HG02885 (cell line): ENCODE measurements at regions not wholly inside any gene's neighbourhood (a gene's known extent, or its start where the extent isn't known, plus 50 kb on each side); places are given as distances from the start of the nearest gene placed in this dataset.

Experiments
- ATAC-seq: cut with Tn5 transposase; IDR thresholded peaks from one replicate; pipeline ENCODE4 v1.9.1; 2021; ENCODE audit warnings: mild to moderate bottlenecking; ENCODE audit not compliant: unreplicated experiment, poor library complexity

DNA sequence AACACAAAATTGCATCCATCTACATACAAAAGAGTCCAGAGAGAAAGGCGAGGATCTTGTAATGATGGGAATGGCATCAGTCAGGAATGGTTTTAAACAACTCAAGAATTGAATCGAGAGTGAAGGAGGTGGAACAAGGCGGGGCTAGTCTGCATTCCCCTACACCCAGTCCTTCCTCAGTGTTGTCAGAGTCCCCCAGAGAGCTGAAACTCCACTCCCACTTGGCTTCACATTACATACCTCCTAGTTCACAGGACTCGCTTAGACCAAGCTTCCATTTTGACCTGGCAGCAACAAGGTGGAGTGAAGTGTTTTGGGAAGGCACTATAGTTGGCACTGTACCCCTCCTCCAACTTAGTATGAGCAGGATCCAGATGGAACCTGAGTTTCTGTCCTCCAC lies 1273.5 kb upstream of the CRIM1 start:
- ATAC-seq: no peak

- no peak for ATAC-seq
Observed at GRCh38 chr2:35081622-35082015, 1274.0 kb upstream of the CRIM1 start.

DNA sequence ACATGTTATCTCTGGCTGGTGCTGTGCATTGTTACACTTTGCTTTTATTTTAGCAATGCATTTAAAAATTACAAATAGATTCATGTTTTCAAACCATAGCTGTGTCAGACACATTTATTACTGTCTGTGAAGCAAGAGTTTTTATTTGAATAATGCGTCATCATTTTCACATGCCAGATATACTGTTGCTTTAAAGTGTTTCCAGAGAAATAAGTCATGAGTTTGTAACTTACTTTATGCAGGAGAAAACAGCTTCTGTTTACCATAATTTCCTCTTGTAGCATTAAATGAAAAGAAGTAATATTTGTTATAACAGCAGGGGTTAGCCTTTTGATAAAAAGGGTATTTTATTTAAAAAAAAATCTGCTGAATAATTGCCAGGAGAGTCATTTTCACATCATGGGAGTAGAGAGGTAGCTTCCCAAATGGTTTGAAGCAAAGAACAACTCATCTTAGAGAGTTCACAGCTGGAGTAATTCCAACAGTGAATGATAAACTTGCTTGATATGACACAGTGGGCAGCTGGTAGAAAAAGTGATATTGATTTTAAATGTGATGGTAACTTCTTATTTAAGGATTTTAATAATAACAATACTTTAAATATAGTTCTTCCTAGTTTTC lies 1274.5 kb upstream of the CRIM1 start:
- ATAC-seq: no peak

GRCh38 chr2:35080231-35080910 lies 1275.2 kb upstream of the CRIM1 start:
- no peak for ATAC-seq

GRCh38 chr2:35067420-35067819 lies 1288.2 kb upstream of the CRIM1 start:
- ATAC-seq: no peak

- no peak for ATAC-seq
Observed at GRCh38 chr2:35063836-35064235, 1291.7 kb upstream of the CRIM1 start.

GRCh38 chr2:35035883-35036282 lies 1319.7 kb upstream of the CRIM1 start:
- ATAC-seq: no peak

GRCh38 chr2:35033748-35034147 lies 1321.8 kb upstream of the CRIM1 start:
- ATAC-seq: no peak

- no peak for ATAC-seq
Observed at GRCh38 chr2:35023545-35023944, 1332.0 kb upstream of the CRIM1 start.

GRCh38 chr2:35000453-35000852 lies 1355.1 kb upstream of the CRIM1 start:
- ATAC-seq: no peak

GRCh38 chr2:34998741-34999140 lies 1356.8 kb upstream of the CRIM1 start:
- no peak for ATAC-seq

- ATAC-seq: no peak
Observed at GRCh38 chr2:34997779-34998178, 1357.8 kb upstream of the CRIM1 start.

DNA sequence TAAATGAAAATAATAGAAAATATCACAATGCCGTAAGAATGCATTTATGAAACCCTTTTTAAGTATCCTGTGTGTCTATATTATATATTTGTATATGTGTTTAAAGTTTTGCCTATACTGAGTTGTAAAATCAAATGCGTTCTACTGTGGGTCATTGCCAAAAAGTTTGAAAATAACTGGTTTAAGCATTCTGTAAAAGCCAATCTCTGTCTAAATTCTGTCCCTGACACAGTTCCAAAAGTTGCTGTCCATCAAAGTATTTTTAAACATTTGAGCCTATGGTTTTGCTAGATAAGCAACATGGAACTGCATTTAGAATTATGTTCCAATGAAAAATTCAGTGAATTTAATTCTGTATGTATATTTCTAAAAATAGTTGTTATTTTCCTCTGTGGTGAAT lies 1360.4 kb upstream of the CRIM1 start:
- ATAC-seq: no peak

DNA sequence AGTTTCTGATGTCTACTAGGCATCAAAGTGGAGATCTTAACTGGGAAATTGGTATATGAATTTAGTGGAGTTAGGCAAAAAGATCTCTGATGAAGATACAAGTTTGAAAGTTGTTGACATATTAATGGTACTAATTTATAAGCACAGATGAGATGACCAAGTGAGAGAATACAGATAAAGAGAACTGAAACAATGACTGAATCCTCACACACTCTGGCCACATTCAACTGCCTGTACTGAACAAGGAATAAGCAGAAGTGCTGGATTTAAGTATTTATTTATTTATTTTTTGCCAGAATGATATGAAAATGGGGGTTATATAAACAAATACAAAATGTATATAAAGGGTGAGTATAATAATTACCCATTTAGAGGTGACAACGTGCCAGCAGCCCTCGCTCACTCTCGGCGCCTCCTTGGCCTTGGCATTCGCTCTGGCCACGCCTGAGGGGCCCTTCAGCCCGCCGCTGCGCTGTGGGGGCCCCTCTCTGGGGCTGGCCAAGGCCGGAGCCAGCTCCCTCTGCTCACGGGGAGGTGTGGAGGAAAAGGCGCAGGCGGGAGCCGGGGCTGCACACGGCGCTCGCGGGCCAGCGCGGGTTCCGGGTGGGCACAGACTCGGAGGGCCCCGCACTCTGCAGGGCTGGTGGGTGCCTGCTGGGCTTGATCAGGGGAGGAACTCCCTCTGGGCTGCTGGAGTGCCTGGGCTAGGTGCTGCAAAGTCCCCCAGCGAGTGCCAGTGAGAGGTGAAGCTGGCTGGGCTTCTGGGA lies 1363.9 kb upstream of the CRIM1 start:
- no peak for ATAC-seq

- ATAC-seq: no peak
Observed at GRCh38 chr2:34985474-34985873, 1370.1 kb upstream of the CRIM1 start.

DNA sequence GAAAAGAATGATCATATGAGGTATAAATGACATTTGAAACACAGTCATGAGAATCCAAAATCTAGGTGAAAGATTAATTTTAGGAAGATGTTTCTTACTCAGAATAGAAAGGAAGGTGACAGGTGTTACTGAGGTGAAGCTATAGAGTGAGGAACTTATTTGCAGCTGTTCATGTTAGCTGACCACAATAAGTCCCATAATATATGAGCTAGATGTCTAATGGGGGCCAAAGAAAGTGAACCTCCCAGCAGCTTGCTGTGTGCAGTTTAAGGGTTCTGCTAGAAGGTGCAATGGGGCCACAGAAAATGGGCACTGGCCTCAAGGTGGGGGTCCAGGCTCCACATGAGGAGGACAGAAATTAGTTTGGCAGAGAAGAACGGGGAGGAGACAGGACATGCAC lies 1374.9 kb upstream of the CRIM1 start:
- ATAC-seq: no peak

DNA sequence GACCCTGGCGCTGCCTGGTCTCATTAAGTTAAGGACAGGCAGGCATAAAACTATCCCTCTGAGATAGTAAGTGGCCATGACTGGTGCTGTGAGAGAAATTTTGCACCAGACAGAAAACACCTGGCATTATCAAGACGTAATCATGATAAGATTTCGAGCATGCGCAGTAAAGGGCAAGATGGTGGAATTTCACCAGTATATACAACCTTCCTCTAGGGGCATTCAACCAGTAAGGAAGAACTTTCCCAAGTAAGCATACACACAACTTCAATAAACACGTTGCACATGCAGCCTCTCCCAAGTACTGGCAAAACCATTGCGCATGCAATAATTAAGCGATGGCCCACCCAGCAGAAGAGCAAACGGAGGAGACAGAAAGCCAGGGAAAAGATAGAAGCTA lies 1376.4 kb upstream of the CRIM1 start:
- no peak for ATAC-seq

DNA sequence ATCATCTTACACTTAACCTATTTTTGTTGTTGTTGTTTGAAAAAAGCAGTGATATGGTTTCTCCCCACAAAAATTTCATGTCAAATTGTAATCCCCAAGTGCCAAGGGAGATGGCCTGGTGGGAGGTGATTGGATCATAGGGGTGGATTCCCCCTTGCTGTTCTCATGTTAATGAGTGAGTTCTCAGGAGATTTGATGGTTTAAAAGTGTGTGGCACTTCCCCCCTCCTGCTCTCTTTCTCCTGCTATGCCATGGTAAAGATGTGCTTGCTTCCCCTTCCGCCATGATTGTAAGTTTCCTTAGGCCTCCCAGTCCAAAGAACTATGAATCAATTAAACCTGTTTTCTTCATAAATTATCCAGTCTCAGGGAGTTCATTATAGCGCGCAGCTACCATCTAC lies 1362.7 kb upstream of the FAM98A start:
- no peak for ATAC-seq

DNA sequence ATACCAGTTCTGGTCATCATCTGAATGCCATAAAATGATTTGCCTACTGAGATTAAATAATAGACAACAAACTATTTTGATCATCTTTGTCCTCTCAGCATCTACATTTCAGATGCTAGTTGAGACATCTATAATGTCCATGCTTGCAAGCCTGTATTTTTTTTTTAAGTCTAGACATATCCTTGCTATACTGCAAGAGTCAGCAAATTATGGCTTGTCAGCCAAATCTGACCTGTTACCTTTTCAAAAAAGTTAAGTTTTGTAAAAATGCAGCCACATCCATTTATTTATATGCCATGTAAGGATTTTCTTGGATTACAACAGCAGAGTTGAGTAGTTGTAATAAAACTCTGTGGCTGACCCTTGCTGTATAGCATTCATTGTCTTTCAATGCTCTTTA lies 1355.7 kb upstream of the FAM98A start:
- ATAC-seq: no peak

DNA sequence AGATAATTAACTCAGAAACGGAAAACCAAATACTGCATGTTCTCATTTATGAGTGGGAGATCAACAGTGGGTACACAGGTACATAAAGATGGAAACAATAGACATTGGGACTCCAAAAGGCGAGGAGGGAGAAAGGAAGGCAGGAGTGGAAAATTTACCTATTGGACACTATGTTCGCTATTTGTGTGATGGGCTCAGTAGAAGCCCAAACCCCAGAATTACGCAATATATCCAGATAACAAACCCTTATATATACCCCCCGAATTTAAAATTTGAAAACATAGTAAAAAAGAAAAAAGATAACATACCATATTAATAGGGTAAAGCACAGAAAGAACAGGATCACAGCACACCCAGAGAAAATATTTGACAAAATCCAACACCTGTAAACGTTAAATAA lies 1351.7 kb upstream of the FAM98A start:
- no peak for ATAC-seq

- no peak for ATAC-seq
Observed at GRCh38 chr2:34949316-34949715, 1350.2 kb upstream of the FAM98A start.

GRCh38 chr2:34936089-34936488 lies 1337.0 kb upstream of the FAM98A start:
- no peak for ATAC-seq
